Heart left ventricle (tissue), 13 donors: ENCODE measurements at regions not wholly inside any gene's neighbourhood (a gene's known extent, or its start where the extent isn't known, plus 50 kb on each side); places are given as distances from the start of the nearest gene placed in this dataset.

ENCODE experiments used
- POLR2A ChIP-seq, 2 donors: fragments of 450-650 bp; IDR thresholded peaks; one replicate each; pipeline ENCODE4 v1.6.1; 2017; ENCODE audit warnings: antibody characterized with exemption in 2 of 2, mild to moderate bottlenecking in 2 of 2, moderate library complexity in 2 of 2
- TF ChIP-seq, protein P1 (sequence below), 12 donors: fragments of 200-600 bp; sonication (generic) in 4 of 12; IDR thresholded peaks; one replicate each; pipeline versions ENCODE4 v1.5.0 to v1.8.0; 2018 to 2022; ENCODE audit warnings: antibody characterized with exemption in 12 of 12, mild to moderate bottlenecking in 5 of 12
- donor health status: ischemic (EF 13 %, LVEDD 7.1; RV severe dilation, severe dysfunction).
- donor health status: DM: no; HTN: yes; CAD: no.
- donor health status: DM: no; HTN: no; CAD: no.
- donor health status: ischemic (EF 25% LVEDD 6.9; RV normal size, moderate dysfunction).
- donor health status: ischemic (EF 25% LVEDD 5.7; RV mildly dilated, moderate dysfunction).
- donor health status: ischemic (EF 35%, LVEDD 5.7; RV mildly dilated, moderate dysfunction).
- donor health status: nonischemic (EF 11% LVEDD 7.7; RV severe dilation, severe dysfunction).
- donor health status: DM: yes; HTN: yes; CAD: no.
- donor health status: PGD.
- donor health status: ischemic (EF 29% LVEDD 5.4; RV normal size, mild dysfunction).
- donor health status: nonischemic (EF 23%, LVEDD 6.1; RV moderate dilation, normal function).

DNA sequence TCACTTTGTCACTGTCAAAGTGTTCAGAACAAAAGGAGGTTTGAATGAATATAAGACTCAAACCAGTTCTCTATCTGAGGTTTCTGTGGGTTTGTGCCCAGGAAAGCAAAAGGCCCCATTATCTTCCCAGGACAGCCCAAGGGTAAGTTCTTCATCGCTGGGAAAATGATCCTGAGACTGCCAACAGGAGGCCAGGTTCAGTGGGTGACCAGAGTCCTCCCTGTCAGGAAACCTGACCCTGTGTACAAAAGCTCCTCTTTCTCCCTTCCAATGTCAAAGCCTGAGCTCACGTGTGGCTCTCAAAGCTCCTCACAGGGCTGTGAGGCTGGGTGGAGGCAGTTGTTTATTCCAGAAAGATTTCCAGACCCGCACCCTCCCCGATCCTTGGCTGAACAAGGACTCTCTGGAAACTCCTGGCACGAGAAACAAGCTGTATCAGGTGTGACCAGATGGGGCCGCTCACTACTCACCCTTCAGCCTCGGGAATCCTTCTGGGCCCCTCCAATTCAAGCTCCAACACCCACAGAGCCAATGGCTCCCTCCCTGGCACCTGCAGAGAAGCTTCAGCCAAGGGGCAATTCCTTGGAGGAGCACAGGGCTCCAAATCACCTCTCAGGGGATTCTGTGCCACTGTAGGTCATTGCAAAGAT lies 1516.7 kb downstream of the TSPY10 start:
- TF ChIP-seq, protein P1, sequence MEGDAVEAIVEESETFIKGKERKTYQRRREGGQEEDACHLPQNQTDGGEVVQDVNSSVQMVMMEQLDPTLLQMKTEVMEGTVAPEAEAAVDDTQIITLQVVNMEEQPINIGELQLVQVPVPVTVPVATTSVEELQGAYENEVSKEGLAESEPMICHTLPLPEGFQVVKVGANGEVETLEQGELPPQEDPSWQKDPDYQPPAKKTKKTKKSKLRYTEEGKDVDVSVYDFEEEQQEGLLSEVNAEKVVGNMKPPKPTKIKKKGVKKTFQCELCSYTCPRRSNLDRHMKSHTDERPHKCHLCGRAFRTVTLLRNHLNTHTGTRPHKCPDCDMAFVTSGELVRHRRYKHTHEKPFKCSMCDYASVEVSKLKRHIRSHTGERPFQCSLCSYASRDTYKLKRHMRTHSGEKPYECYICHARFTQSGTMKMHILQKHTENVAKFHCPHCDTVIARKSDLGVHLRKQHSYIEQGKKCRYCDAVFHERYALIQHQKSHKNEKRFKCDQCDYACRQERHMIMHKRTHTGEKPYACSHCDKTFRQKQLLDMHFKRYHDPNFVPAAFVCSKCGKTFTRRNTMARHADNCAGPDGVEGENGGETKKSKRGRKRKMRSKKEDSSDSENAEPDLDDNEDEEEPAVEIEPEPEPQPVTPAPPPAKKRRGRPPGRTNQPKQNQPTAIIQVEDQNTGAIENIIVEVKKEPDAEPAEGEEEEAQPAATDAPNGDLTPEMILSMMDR (IDR thresholded peaks at IDR 0.05) = no peak
- TF ChIP-seq POLR2A (IDR thresholded peaks at IDR 0.05) = no peak
